ENCODE measurements at regions not wholly inside any gene's neighbourhood (a gene's known extent, or its start where the extent isn't known, plus 50 kb on each side); places are given as distances from the start of the nearest gene placed in this dataset.

DNA sequence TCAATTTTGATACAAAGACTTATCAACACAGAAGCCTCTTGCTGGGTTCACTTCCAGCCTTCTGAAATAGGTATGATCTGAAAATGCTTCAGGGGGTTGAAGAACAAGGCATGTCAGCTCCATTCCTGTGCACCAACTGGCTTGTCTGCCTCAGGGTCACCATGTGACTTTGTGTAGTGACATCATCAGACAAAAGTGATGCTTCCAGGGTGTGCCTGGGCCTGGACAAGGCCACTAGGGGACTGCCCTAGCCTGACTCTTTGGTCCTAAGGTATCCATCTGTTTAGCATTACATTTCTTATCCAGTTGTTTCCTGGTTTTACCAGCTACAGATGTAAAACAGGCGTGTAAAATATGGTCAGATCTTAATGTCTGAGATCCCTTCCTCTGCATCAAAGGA lies 155.6 kb downstream of the CAND1 start:
- WGBS (ENCODE audit: insufficient coverage, insufficient replicate concordance, low lambda C conversion rate, missing lambda C conversion rate) = 38% methylated on average over 1 of the region's 1 CpG
- ATAC-seq (no peak), FAIRE-seq (no peak), DNase-seq (ENCODE audit: low read depth, low spot score) (no peak)
- no peaks in the 10 kb centered on the region for H3K9me3 ChIP-seq (replicated peaks; ENCODE audit: control insufficient read depth, insufficient read depth, low read length)
- ChIA-PET SMC1A (ENCODE audit: uncharacterized antibody, unreplicated experiment) (interaction anchor here (0.6 kb wide), 1 partner anchor 80 kb away, joined by 5 read pairs; no protein-coding TSS in a partner anchor), CTCF (no interaction called here), POLR2A (no interaction called here), RAD21 (ENCODE audit: unreplicated experiment) (no interaction called here)
- H3K27ac ChIP-seq (ENCODE audit: control insufficient read depth, insufficient read depth) = no peak overlapping the region
- TF ChIP-seq RBBP5 (conservative IDR thresholded peaks at IDR 0.05) (no peak), POLR2AphosphoS2 (IDR thresholded peaks at IDR 0.05; ENCODE audit: low read depth, low read length) (no peak), ETV6 (conservative IDR thresholded peaks at IDR 0.05 in 1 of 2, IDR thresholded peaks at IDR 0.05 in 1 of 2; ENCODE audit: borderline replicate concordance in 1 of 2, low read depth in 1 of 2) (no peak), MEF2B (IDR thresholded peaks at IDR 0.05; ENCODE audit: partially characterized antibody, poor library complexity, severe bottlenecking) (no peak), RCOR1 (conservative IDR thresholded peaks at IDR 0.05; ENCODE audit: low read depth, low read length) (no peak), POLR2AphosphoS5 (IDR thresholded peaks at IDR 0.05; ENCODE audit: low read length) (no peak), ZZZ3 (IDR thresholded peaks at IDR 0.05; ENCODE audit: control insufficient read depth, insufficient read length, low read depth) (no peak), JUNB (IDR thresholded peaks at IDR 0.05) (no peak), NR2C2 (IDR thresholded peaks at IDR 0.05; ENCODE audit: borderline replicate concordance, control insufficient read depth, insufficient read length, low read depth) (no peak), SIN3A (IDR thresholded peaks at IDR 0.05; ENCODE audit: low read depth, low read length) (no peak), IKZF2 (IDR thresholded peaks at IDR 0.05) (no peak), GATAD2B (conservative IDR thresholded peaks at IDR 0.05; ENCODE audit: low read depth) (no peak), STAT1 (conservative IDR thresholded peaks at IDR 0.05) (no peak), ATF2 (IDR thresholded peaks at IDR 0.05; ENCODE audit: low read length) (no peak), LARP7 (IDR thresholded peaks at IDR 0.05) (no peak), ZNF24 (IDR thresholded peaks at IDR 0.05) (no peak)
- TF ChIP-seq, protein P1, sequence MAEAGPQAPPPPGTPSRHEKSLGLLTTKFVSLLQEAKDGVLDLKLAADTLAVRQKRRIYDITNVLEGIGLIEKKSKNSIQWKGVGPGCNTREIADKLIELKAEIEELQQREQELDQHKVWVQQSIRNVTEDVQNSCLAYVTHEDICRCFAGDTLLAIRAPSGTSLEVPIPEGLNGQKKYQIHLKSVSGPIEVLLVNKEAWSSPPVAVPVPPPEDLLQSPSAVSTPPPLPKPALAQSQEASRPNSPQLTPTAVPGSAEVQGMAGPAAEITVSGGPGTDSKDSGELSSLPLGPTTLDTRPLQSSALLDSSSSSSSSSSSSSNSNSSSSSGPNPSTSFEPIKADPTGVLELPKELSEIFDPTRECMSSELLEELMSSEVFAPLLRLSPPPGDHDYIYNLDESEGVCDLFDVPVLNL (IDR thresholded peaks at IDR 0.05; ENCODE audit: low read depth, low read length) = no peak
- TF ChIP-seq, protein P2, sequence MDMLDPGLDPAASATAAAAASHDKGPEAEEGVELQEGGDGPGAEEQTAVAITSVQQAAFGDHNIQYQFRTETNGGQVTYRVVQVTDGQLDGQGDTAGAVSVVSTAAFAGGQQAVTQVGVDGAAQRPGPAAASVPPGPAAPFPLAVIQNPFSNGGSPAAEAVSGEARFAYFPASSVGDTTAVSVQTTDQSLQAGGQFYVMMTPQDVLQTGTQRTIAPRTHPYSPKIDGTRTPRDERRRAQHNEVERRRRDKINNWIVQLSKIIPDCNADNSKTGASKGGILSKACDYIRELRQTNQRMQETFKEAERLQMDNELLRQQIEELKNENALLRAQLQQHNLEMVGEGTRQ (IDR thresholded peaks at IDR 0.05; ENCODE audit: borderline replicate concordance, low read depth, low read length) = no peak
- no peaks in the 10 kb centered on the region for H4K20me1 ChIP-seq (ENCODE audit: control insufficient read depth, insufficient read depth)
- H2AFZ ChIP-seq (ENCODE audit: control insufficient read depth, low read depth, low read length) = no peak overlapping the region
- intact Hi-C loops (cut with micrococcal nuclease; ENCODE audit: unreplicated experiment) = no loop called here
- no peaks in the 10 kb centered on the region for H3K4me1 ChIP-seq (ENCODE audit: control insufficient read depth, insufficient read depth, low read length)
- H3K36me3 ChIP-seq (ENCODE audit: control insufficient read depth in 2 of 2, insufficient read depth in 2 of 2, low read length in 1 of 2) = no peaks in the 10 kb centered on the region
- in situ Hi-C loops (cut with MboI) = no loop called here
- H3K4me3 ChIP-seq = no peak overlapping the region
- no peak overlapping the region for H3K4me2 ChIP-seq (ENCODE audit: control insufficient read depth, insufficient read depth)
- no peaks in the 10 kb centered on the region for H3K27me3 ChIP-seq (replicated peaks in 1 of 2; ENCODE audit: control insufficient read depth in 2 of 2, insufficient read depth in 2 of 2, low read length in 1 of 2)
- no peaks in the 10 kb centered on the region for H3K79me2 ChIP-seq (ENCODE audit: control insufficient read depth, insufficient read depth, low read length)
- BruUV-seq (replicated peaks) = no TSS peak
- no peak overlapping the region for H3K9ac ChIP-seq (ENCODE audit: control insufficient read depth, insufficient read depth, low read length)

Data from GM12878 (cell line).